Memory B cell (primary cell): ENCODE measurements at regions not wholly inside any gene's neighbourhood (a gene's known extent, or its start where the extent isn't known, plus 50 kb on each side); places are given as distances from the start of the nearest gene placed in this dataset.
"Not testable (repeated sequence)": the region's sequence is repeated elsewhere in the genome, so short reads cannot be mapped to it uniquely, and the experiment has no call there.

Experiments
- ATAC-seq: fragments of 150-1000 bp; cut with Tn5 transposase; 2 replicates; pipeline ENCODE4 v1.10.0; 2021; ENCODE audit warnings: low read depth, mild to moderate bottlenecking, moderate library complexity
- DNase-seq, 2 donors: peaks; one replicate each; pipeline ENCODE4 v3.0.0; 2022; ENCODE audit warnings: low spot score in 2 of 2
- H3K27ac Mint-ChIP-seq: one replicate; pipeline ENCODE4 v1.8.0; 2022; ENCODE audit warnings: mild to moderate bottlenecking, moderate library complexity, mixed read lengths
- H3K27me3 Mint-ChIP-seq: one replicate; pipeline ENCODE4 v1.8.0; 2022; ENCODE audit warnings: mixed read lengths
- H3K36me3 Mint-ChIP-seq: one replicate; pipeline ENCODE4 v1.8.0; 2022; ENCODE audit warnings: mild to moderate bottlenecking, mixed read lengths
- H3K4me1 Mint-ChIP-seq: one replicate; pipeline ENCODE4 v1.8.0; 2022; ENCODE audit warnings: mixed read lengths
- H3K4me3 Mint-ChIP-seq: one replicate; pipeline ENCODE4 v1.8.0; 2022; ENCODE audit warnings: mild to moderate bottlenecking, moderate library complexity, mixed read lengths
- H3K9me3 Mint-ChIP-seq: one replicate; pipeline ENCODE4 v1.8.0; 2022; ENCODE audit warnings: mixed read lengths

GRCh38 chr11:130979386-130979972, 63.2 kb upstream of the SNX19 start:
- Mint-ChIP-seq H3K27me3 (peaks cover 16% of the 10 kb centered on the region), H3K9me3 (peaks cover 12% of the 10 kb centered on the region), H3K4me1 (no peaks in the 10 kb centered on the region), H3K4me3 (no peak overlapping the region), H3K36me3 (peaks cover 1% of the 10 kb centered on the region), H3K27ac (no peak overlapping the region)
- DNase-seq, result no peak
- no peak for ATAC-seq

- Mint-ChIP-seq H3K36me3 (peaks cover 1% of the 10 kb centered on the region), H3K27ac (no peak overlapping the region)
- no peak for ATAC-seq
These were observed 64.0 kb upstream of the SNX19 start for GRCh38 chr11:130980071-130980862.

DNA sequence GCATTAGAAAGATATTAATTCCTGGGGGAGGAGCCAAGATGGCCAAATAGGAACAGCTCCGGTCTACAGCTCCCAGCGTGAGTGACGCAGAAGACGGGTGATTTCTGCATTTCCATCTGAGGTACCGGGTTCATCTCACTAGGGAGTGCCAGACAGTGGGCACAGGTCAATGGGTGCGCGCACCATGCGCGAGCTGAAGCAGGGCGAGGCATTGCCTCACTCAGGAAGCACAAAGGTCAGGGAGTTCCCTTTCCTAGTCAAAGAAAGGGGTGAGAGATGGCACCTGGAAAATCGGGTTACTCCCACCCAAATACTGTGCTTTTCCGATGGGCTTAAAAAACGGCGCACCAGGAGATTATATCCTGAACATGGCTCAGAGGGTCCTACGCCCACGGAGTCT, 68.0 kb upstream of the SNX19 start:
- not testable (repeated sequence) for H3K9me3 Mint-ChIP-seq, H3K4me1 Mint-ChIP-seq, DNase-seq, H3K27me3 Mint-ChIP-seq, H3K27ac Mint-ChIP-seq, H3K36me3 Mint-ChIP-seq, ATAC-seq, H3K4me3 Mint-ChIP-seq

More at GRCh38 chr11:130980071-130980862, 64.0 kb upstream of the SNX19 start:
- no peak for DNase-seq
- Mint-ChIP-seq H3K4me1 (no peaks in the 10 kb centered on the region), H3K9me3 (peaks cover 12% of the 10 kb centered on the region), H3K27me3 (peaks cover 14% of the 10 kb centered on the region), H3K4me3 (no peak overlapping the region)

DNA sequence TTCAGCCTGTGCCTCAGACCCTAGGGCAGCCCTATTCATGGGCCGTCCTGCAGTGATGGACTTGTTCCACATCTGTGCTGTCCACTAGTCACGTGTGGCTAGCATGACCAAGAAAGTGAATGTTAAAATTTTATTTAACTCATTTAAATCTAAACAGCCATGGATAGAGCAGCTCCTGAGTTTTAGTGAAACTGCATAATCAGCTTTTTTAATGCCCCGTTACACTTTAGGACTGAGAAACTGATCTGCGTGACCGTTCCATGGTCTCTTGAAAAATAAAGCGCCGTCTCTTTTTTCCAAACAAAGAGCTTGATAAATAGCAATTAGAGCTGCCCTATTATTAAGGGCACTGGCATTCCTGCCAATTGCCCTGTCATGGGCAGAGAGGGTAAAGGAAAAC, 76.5 kb upstream of the SNX19 start:
- no peak for DNase-seq

GRCh38 chr11:130994043-130994442, 77.8 kb upstream of the SNX19 start:
- Mint-ChIP-seq H3K4me3 (no peak overlapping the region), H3K27me3 (no peaks in the 10 kb centered on the region), H3K4me1 (no peaks in the 10 kb centered on the region), H3K9me3 (peaks cover 5% of the 10 kb centered on the region), H3K27ac (no peak overlapping the region), H3K36me3 (no peaks in the 10 kb centered on the region)
- DNase-seq (no peak), ATAC-seq (no peak)

More for the DNA sequence above, 76.5 kb upstream of the SNX19 start:
- ATAC-seq, result no peak
- Mint-ChIP-seq H3K27me3 (no peaks in the 10 kb centered on the region), H3K9me3 (peaks cover 2% of the 10 kb centered on the region), H3K36me3 (no peaks in the 10 kb centered on the region), H3K4me3 (no peak overlapping the region), H3K27ac (no peak overlapping the region), H3K4me1 (no peaks in the 10 kb centered on the region)

- H3K27me3 Mint-ChIP-seq, result no peaks in the 10 kb centered on the region
- DNase-seq (no peak), ATAC-seq (no peak)
- no peaks in the 10 kb centered on the region for H3K4me1 Mint-ChIP-seq
- H3K27ac Mint-ChIP-seq, result no peak overlapping the region
- H3K4me3 Mint-ChIP-seq, result no peak overlapping the region
- H3K9me3 Mint-ChIP-seq, result peaks cover 5% of the 10 kb centered on the region
- no peaks in the 10 kb centered on the region for H3K36me3 Mint-ChIP-seq
These were observed 79.0 kb upstream of the SNX19 start for GRCh38 chr11:130995266-130995665.

- DNase-seq (no peak), ATAC-seq (no peak)
- Mint-ChIP-seq H3K27me3 (no peaks in the 10 kb centered on the region), H3K36me3 (no peaks in the 10 kb centered on the region), H3K27ac (no peak overlapping the region), H3K4me3 (no peak overlapping the region), H3K9me3 (peaks cover 3% of the 10 kb centered on the region), H3K4me1 (no peaks in the 10 kb centered on the region)
These were observed 81.0 kb upstream of the SNX19 start for GRCh38 chr11:130997278-130997677.

GRCh38 chr11:130999086-130999485, 82.8 kb upstream of the SNX19 start:
- Mint-ChIP-seq H3K9me3 (peaks cover 3% of the 10 kb centered on the region), H3K27ac (no peak overlapping the region), H3K4me3 (no peak overlapping the region), H3K36me3 (no peaks in the 10 kb centered on the region), H3K27me3 (no peaks in the 10 kb centered on the region), H3K4me1 (no peaks in the 10 kb centered on the region)
- DNase-seq (no peak), ATAC-seq (no peak)

GRCh38 chr11:130999992-131000770, 83.9 kb upstream of the SNX19 start:
- no peaks in the 10 kb centered on the region for H3K27me3 Mint-ChIP-seq
- no peak for DNase-seq

GRCh38 chr11:131002145-131002544, 85.9 kb upstream of the SNX19 start:
- Mint-ChIP-seq H3K4me1 (no peaks in the 10 kb centered on the region), H3K27ac (no peak overlapping the region), H3K27me3 (no peaks in the 10 kb centered on the region), H3K9me3 (peaks cover 4% of the 10 kb centered on the region), H3K36me3 (no peaks in the 10 kb centered on the region), H3K4me3 (no peak overlapping the region)
- no peak for DNase-seq
- no peak for ATAC-seq

More at GRCh38 chr11:130999992-131000770, 83.9 kb upstream of the SNX19 start:
- Mint-ChIP-seq H3K36me3 (no peaks in the 10 kb centered on the region), H3K27ac (no peak overlapping the region), H3K4me1 (no peaks in the 10 kb centered on the region), H3K4me3 (no peak overlapping the region), H3K9me3 (peaks cover 3% of the 10 kb centered on the region)
- ATAC-seq, result no peak

- DNase-seq (no peak), ATAC-seq (no peak)
- Mint-ChIP-seq H3K9me3 (peaks cover 5% of the 10 kb centered on the region), H3K27me3 (peaks cover 2% of the 10 kb centered on the region), H3K4me3 (no peak overlapping the region), H3K36me3 (no peaks in the 10 kb centered on the region), H3K4me1 (no peaks in the 10 kb centered on the region), H3K27ac (no peak overlapping the region)
These were observed 89.5 kb upstream of the SNX19 start for GRCh38 chr11:131005829-131006228.

- no peak overlapping the region for H3K4me3 Mint-ChIP-seq
- no peaks in the 10 kb centered on the region for H3K36me3 Mint-ChIP-seq
- H3K27me3 Mint-ChIP-seq, result no peaks in the 10 kb centered on the region
- no peak overlapping the region for H3K27ac Mint-ChIP-seq
- H3K9me3 Mint-ChIP-seq, result peaks cover 2% of the 10 kb centered on the region
- no peaks in the 10 kb centered on the region for H3K4me1 Mint-ChIP-seq
- DNase-seq (no peak), ATAC-seq (no peak)
These were observed 108.7 kb upstream of the SNX19 start for GRCh38 chr11:131025020-131025419.

DNA sequence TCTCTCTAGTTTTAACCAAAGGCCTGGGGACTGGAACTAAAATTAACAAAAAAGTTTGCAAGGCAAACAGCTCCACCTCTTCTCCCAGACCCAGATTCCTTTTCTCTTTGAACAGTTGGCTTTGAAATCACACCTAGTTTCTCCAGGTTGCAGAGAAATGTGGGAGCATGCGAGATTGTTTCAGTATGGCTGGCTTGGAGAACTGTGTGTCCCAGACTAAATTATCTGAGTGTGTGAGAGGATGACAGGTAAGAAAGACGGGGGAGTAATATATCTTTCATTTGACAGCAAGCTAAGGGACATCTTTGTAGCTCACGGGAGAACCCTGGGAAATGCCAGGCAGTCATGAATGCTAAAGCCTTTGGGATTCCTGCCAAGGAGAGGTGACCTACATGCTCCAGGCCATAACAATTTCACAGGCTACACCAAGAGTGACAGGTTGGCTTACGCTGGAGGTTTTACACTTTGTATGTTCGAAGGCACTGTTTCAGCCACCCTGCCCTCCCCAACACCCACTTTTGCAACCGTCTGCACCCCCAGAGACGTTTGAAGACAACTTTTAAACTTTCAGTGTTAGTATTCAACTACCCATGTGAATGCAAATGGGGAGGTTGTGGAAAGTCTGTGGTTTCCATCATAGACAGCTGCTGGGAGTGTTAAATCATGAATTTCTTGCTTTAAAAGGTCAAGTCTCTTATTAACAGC, 109.3 kb upstream of the SNX19 start:
- no peaks in the 10 kb centered on the region for H3K4me1 Mint-ChIP-seq
- H3K9me3 Mint-ChIP-seq, result peaks cover 2% of the 10 kb centered on the region
- DNase-seq, result no peak
- H3K27me3 Mint-ChIP-seq, result no peaks in the 10 kb centered on the region
- H3K27ac Mint-ChIP-seq, result no peak overlapping the region
- H3K4me3 Mint-ChIP-seq, result no peak overlapping the region
- ATAC-seq, result no peak
- no peaks in the 10 kb centered on the region for H3K36me3 Mint-ChIP-seq

DNA sequence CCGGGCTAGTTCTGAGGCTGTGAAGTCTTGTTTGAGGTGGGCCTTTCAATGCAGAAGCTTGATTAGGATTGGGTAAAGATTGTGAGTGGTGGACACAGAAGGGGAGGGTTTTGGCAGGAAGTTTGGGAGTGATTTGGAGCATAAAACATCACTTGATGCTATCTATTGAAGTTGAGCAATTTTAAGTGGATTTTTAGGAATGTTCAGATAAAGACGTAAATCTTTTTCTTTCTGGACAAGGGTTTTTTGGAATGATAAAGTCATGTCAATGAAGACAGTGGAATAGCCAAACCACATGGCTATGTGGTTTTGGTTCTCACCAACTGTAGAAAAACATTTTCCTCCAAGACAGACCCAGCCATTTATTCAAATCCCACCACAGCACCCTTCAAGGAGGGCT, 111.2 kb upstream of the SNX19 start:
- Mint-ChIP-seq H3K4me1 (no peaks in the 10 kb centered on the region), H3K4me3 (no peak overlapping the region), H3K27ac (no peak overlapping the region), H3K9me3 (peaks cover 2% of the 10 kb centered on the region), H3K36me3 (no peaks in the 10 kb centered on the region), H3K27me3 (no peaks in the 10 kb centered on the region)
- ATAC-seq (no peak), DNase-seq (no peak)
